K562 (cell line): ENCODE measurements at regions not wholly inside any gene's neighbourhood (a gene's known extent, or its start where the extent isn't known, plus 50 kb on each side); places are given as distances from the start of the nearest gene placed in this dataset.

Experiments used
- ATAC-seq: fragments of 200-7000 bp; cut with Tn5 transposase; 3 replicates; pipeline ENCODE4 v1.9.1; 2020; ENCODE audit warnings: moderate library complexity
- BruUV-seq: library from RNA; stranded (reverse); fragments of 400-500 nt; replicated peaks from 2 replicates; lab custom pipeline; 2021; lab: Mats Ljungman, UMichigan
- CTCF ChIA-PET: fragments of 300-600 bp; formaldehyde crosslinking; extraction: SDS; loops from one replicate; lab custom pipeline; 2021; ENCODE audit warnings: low intra/inter-chr PET ratio; lab: Yijun Ruan, JAX
- POLR2A ChIA-PET: fragments of 300-600, 350-650 bp; sonication (Branson Sonifier 250); formaldehyde crosslinking; extraction: SDS; loops from one replicate; lab custom pipeline; 2021; ENCODE audit warnings: antibody characterized with exemption, inconsistent platforms; lab: Yijun Ruan, JAX
- DNase-seq, 4 experiments: peaks; one replicate each; pipeline versions ENCODE4 v3.0.0 to v3.0.0-alpha.2; 2011 to 2018; ENCODE audit warnings: low spot score in 3 of 4, mixed read lengths in 3 of 4; ENCODE audit errors: extremely low read depth in 1 of 4
- FAIRE-seq: peaks from 2 replicates; lab custom pipeline; 2011; peaks lifted over from hg19 to GRCh38; lab: Jason Lieb, UNC
- H2AFZ ChIP-seq: 2 replicates; pipeline ENCODE4 v1.6.0; 2011; ENCODE audit warnings: low read depth, low read length, control low read depth, inconsistent platforms
- H3K27ac ChIP-seq: fragments of 200-600 bp; 3 replicates; pipeline ENCODE4 v1.8.0; 2011; ENCODE audit warnings: low read depth, mild to moderate bottlenecking, control low read depth, inconsistent platforms, low read length, moderate library complexity, mixed read lengths; ENCODE audit errors: extremely low read depth
- H3K27me3 ChIP-seq, 2 experiments: fragments of 300-600 bp in 1 of 2; 2 replicates in 1 of 2; 3 replicates in 1 of 2; pipeline versions ENCODE4 v1.6.0 to v1.8.0; 2011; ENCODE audit warnings: inconsistent platforms in 2 of 2, low read length in 2 of 2, mild to moderate bottlenecking in 1 of 2, mixed read lengths in 1 of 2, moderate library complexity in 1 of 2; ENCODE audit not compliant: control insufficient read depth in 2 of 2, insufficient read depth in 2 of 2
- H3K36me3 ChIP-seq: fragments of 300-600 bp; 3 replicates; pipeline ENCODE4 v1.8.0; 2011; ENCODE audit warnings: mild to moderate bottlenecking, low read length, inconsistent platforms; ENCODE audit not compliant: control insufficient read depth, insufficient read depth
- H3K4me1 ChIP-seq, 2 experiments: fragments of 200-600 bp in 1 of 2; replicated peaks in 1 of 2; 2 replicates in 1 of 2; 3 replicates in 1 of 2; pipeline versions ENCODE4 v1.5.1 to v1.8.0; 2011; ENCODE audit warnings: inconsistent platforms in 2 of 2, low read length in 2 of 2, mild to moderate bottlenecking in 1 of 2, mixed read lengths in 1 of 2, moderate library complexity in 1 of 2; ENCODE audit not compliant: control insufficient read depth in 2 of 2, insufficient read depth in 2 of 2
- H3K4me2 ChIP-seq: 2 replicates; pipeline ENCODE4 v1.6.1; 2011; ENCODE audit warnings: low read length, control low read depth, inconsistent platforms, mixed read lengths; ENCODE audit not compliant: insufficient read depth
- H3K4me3 ChIP-seq: fragments of 200-600 bp; sonication (generic), shearing (Covaris generic); 2 replicates; pipeline ENCODE4 v1.5.1; 2016; ENCODE audit warnings: control low read depth, inconsistent platforms
- H3K79me2 ChIP-seq: fragments of 200-600 bp; 3 replicates; pipeline ENCODE4 v1.8.0; 2011; ENCODE audit warnings: low read length, inconsistent platforms; ENCODE audit not compliant: control insufficient read depth, insufficient read depth
- H3K9ac ChIP-seq, 2 experiments: 2 replicates each; pipeline versions ENCODE4 v1.6.0 to v1.6.1; 2011; ENCODE audit warnings: low read depth in 2 of 2, low read length in 2 of 2, control low read depth in 1 of 2, inconsistent platforms in 1 of 2, mild to moderate bottlenecking in 1 of 2, mixed read lengths in 1 of 2; ENCODE audit not compliant: insufficient read depth in 1 of 2
- H3K9me1 ChIP-seq: one replicate; pipeline ENCODE4 v1.6.0; 2011; ENCODE audit warnings: inconsistent platforms, mild to moderate bottlenecking, low read length, moderate library complexity; ENCODE audit not compliant: control insufficient read depth, insufficient read depth
- H3K9me3 ChIP-seq: replicated peaks from 2 replicates; pipeline ENCODE4 v1.5.1; 2011; ENCODE audit warnings: low read depth, low read length, inconsistent platforms; ENCODE audit not compliant: control insufficient read depth, insufficient read depth
- H4K20me1 ChIP-seq: replicated peaks from 2 replicates; pipeline ENCODE4 v1.6.1; 2011; ENCODE audit warnings: low read length, inconsistent platforms, mixed read lengths; ENCODE audit not compliant: control insufficient read depth, insufficient read depth
- TCF3 ChIP-seq: sonication (generic); formaldehyde crosslinking; IDR thresholded peaks from 2 replicates; pipeline ENCODE4 v1.4.0; 2020; ENCODE audit warnings: mild to moderate bottlenecking, missing genetic modification reagents
- ZNF583 ChIP-seq: fragments of 250-450 bp; sonication (Bioruptor Pico); IDR thresholded peaks from 2 replicates; pipeline ENCODE4 v1.4.0; 2020
- ZNF75A ChIP-seq: fragments of 450-650 bp; formaldehyde crosslinking; IDR thresholded peaks from 2 replicates; pipeline ENCODE4 v1.4.0; 2020; ENCODE audit warnings: mild to moderate bottlenecking
- in situ Hi-C: fragments of 300-500 bp; cut with MboI; formaldehyde crosslinking; loops from 4 replicates; pipeline ENCODE4 v1.15.0; 2018; ENCODE audit warnings: inconsistent platforms, mixed read lengths
- intact Hi-C: fragments of 100-400 bp; cut with micrococcal nuclease; formaldehyde crosslinking; loops from 2 replicates; pipeline ENCODE4 v1.14.2; 2022
- TF ChIP-seq, protein P1 (sequence below): fragments of 450-650 bp; IDR thresholded peaks from 2 replicates; pipeline ENCODE4 v1.6.1; 2016; ENCODE audit warnings: low read depth
- TF ChIP-seq, protein P2 (sequence below): fragments of 200-800 bp; sonication (Bioruptor generic); IDR thresholded peaks from 2 replicates; pipeline ENCODE4 v1.6.1; 2016; ENCODE audit warnings: missing genetic modification characterization, missing compliant biosample characterization

DNA sequence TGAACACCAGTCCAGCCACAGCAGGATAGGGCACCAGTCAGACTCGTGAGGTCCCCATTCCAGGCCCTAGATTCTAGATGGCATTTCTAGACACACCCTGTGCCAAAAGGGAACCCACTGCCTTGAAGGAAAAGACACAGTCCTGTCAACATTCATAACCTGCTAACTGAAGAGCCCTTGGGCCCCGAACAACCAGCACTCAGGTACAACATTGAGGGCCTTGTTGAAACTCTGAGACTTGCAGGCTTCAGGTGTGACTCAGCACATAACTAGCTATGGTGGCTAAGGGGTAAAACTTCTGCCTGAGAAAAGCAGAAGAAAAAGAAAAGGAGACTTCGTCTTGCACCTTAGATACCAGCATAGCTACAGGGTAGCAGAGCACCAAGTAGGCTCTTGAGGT, 252.9 kb upstream of the GRID2 start (continued):
- TF ChIP-seq, protein P1, sequence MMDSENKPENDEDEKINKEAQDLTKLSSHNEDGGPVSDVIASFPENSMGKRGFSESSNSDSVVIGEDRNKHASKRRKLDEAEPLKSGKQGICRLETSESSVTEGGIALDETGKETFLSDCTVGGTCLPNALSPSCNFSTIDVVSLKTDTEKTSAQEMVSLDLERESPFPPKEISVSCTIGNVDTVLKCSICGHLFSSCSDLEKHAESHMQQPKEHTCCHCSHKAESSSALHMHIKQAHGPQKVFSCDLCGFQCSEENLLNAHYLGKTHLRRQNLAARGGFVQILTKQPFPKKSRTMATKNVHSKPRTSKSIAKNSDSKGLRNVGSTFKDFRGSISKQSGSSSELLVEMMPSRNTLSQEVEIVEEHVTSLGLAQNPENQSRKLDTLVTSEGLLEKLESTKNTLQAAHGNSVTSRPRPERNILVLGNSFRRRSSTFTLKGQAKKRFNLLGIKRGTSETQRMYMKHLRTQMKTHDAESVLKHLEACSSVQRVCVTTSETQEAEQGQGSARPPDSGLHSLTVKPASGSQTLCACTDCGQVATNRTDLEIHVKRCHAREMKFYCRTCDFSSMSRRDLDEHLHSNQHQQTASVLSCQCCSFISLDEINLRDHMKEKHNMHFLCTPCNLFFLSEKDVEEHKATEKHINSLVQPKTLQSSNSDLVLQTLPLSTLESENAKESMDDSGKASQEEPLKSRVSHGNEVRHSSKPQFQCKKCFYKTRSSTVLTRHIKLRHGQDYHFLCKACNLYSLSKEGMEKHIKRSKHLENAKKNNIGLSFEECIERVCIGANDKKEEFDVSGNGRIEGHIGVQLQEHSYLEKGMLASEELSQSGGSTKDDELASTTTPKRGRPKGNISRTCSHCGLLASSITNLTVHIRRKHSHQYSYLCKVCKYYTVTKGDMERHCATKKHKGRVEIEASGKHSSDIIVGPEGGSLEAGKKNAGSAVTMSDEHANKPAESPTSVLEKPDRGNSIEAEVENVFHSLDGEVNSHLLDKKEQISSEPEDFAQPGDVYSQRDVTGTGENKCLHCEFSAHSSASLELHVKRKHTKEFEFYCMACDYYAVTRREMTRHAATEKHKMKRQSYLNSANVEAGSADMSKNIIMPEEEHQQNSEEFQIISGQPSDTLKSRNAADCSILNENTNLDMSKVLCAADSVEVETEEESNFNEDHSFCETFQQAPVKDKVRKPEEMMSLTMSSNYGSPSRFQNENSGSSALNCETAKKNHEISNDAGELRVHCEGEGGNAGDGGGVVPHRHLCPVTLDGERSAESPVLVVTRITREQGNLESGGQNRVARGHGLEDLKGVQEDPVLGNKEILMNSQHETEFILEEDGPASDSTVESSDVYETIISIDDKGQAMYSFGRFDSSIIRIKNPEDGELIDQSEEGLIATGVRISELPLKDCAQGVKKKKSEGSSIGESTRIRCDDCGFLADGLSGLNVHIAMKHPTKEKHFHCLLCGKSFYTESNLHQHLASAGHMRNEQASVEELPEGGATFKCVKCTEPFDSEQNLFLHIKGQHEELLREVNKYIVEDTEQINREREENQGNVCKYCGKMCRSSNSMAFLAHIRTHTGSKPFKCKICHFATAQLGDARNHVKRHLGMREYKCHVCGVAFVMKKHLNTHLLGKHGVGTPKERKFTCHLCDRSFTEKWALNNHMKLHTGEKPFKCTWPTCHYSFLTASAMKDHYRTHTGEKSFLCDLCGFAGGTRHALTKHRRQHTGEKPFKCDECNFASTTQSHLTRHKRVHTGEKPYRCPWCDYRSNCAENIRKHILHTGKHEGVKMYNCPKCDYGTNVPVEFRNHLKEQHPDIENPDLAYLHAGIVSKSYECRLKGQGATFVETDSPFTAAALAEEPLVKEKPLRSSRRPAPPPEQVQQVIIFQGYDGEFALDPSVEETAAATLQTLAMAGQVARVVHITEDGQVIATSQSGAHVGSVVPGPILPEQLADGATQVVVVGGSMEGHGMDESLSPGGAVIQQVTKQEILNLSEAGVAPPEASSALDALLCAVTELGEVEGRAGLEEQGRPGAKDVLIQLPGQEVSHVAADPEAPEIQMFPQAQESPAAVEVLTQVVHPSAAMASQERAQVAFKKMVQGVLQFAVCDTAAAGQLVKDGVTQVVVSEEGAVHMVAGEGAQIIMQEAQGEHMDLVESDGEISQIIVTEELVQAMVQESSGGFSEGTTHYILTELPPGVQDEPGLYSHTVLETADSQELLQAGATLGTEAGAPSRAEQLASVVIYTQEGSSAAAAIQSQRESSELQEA = no peak
- no peak for TF ChIP-seq ZNF75A (CRISPR knock-in tag)
- TF ChIP-seq, all 486 proteins: peak for 0

DNA sequence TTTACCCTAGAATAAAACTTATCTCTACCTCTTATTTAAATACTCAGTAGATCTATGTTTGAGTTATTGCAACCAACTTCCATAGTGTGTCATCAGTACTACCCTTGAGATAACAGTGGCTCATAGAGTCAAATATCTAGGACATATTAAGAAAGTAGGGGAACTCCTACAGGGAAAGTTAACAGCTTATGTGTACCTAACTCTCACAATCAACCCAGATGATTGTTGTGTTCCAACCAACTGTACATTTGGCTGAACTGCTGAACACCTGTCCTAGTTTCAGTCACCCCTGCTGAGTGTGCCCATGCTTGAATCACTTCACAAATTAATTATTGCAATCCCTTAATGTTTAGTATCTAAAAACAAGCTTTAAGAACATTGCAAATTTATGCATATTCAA, 244.2 kb upstream of the GRID2 start:
- Histone ChIP-seq H3K9me1 (no peaks in the 10 kb centered on the region), H3K36me3 (no peaks in the 10 kb centered on the region)
- no peak for ATAC-seq
- TF ChIP-seq TCF3 (CRISPR knock-in tag) = no peak
- no peak for TF ChIP-seq ZNF583 (CRISPR knock-in tag)
- TF ChIP-seq, protein P2, sequence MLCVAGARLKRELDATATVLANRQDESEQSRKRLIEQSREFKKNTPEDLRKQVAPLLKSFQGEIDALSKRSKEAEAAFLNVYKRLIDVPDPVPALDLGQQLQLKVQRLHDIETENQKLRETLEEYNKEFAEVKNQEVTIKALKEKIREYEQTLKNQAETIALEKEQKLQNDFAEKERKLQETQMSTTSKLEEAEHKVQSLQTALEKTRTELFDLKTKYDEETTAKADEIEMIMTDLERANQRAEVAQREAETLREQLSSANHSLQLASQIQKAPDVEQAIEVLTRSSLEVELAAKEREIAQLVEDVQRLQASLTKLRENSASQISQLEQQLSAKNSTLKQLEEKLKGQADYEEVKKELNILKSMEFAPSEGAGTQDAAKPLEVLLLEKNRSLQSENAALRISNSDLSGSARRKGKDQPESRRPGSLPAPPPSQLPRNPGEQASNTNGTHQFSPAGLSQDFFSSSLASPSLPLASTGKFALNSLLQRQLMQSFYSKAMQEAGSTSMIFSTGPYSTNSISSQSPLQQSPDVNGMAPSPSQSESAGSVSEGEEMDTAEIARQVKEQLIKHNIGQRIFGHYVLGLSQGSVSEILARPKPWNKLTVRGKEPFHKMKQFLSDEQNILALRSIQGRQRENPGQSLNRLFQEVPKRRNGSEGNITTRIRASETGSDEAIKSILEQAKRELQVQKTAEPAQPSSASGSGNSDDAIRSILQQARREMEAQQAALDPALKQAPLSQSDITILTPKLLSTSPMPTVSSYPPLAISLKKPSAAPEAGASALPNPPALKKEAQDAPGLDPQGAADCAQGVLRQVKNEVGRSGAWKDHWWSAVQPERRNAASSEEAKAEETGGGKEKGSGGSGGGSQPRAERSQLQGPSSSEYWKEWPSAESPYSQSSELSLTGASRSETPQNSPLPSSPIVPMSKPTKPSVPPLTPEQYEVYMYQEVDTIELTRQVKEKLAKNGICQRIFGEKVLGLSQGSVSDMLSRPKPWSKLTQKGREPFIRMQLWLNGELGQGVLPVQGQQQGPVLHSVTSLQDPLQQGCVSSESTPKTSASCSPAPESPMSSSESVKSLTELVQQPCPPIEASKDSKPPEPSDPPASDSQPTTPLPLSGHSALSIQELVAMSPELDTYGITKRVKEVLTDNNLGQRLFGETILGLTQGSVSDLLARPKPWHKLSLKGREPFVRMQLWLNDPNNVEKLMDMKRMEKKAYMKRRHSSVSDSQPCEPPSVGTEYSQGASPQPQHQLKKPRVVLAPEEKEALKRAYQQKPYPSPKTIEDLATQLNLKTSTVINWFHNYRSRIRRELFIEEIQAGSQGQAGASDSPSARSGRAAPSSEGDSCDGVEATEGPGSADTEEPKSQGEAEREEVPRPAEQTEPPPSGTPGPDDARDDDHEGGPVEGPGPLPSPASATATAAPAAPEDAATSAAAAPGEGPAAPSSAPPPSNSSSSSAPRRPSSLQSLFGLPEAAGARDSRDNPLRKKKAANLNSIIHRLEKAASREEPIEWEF (CRISPR knock-in tag) = no peak

More for the DNA sequence above, 244.2 kb upstream of the GRID2 start:
- no peak overlapping the region for H3K27ac ChIP-seq
- FAIRE-seq = no peak
- no peak overlapping the region for H3K4me3 ChIP-seq
- BruUV-seq = no TSS peak
- in situ Hi-C loops = no loop called here
- no peaks in the 10 kb centered on the region for H3K27me3 ChIP-seq
- ChIA-PET CTCF (no interaction called here), POLR2A (no interaction called here)
- intact Hi-C loops = no loop called here
- H3K4me1 ChIP-seq = no peaks in the 10 kb centered on the region
- no peaks in the 10 kb centered on the region for H3K9me3 ChIP-seq
- H2AFZ ChIP-seq = no peak overlapping the region
- no peak overlapping the region for H3K4me2 ChIP-seq
- no peak for DNase-seq
- no peak overlapping the region for H3K9ac ChIP-seq
- no peaks in the 10 kb centered on the region for H4K20me1 ChIP-seq
- H3K79me2 ChIP-seq = no peaks in the 10 kb centered on the region
